WTC11 (cell line): ENCODE measurements at regions not wholly inside any gene's neighbourhood (a gene's known extent, or its start where the extent isn't known, plus 50 kb on each side); places are given as distances from the start of the nearest gene placed in this dataset.

ENCODE experiments used
- ATAC-seq: fragments of 200-7000 bp; cut with Tn5 transposase; 2 replicates; pipeline ENCODE4 v1.10.0; 2021; ENCODE audit warnings: mild to moderate bottlenecking, moderate library complexity
- CTCF ChIA-PET: fragments of 300-600 bp; sonication (Branson Sonifier 250); formaldehyde crosslinking; loops from one replicate; lab custom pipeline; 2021; ENCODE audit warnings: antibody characterized with exemption; lab: Charles Lee
- POLR2A ChIA-PET: fragments of 350-600 bp; sonication (Branson Sonifier 250); formaldehyde crosslinking; loops from one replicate; lab custom pipeline; 2021; ENCODE audit warnings: antibody characterized with exemption; lab: Charles Lee
- DNase-seq: peaks from one replicate; pipeline ENCODE4 v3.0.0; 2021; ENCODE audit warnings: low spot score
- H3K27ac Mint-ChIP-seq: 2 replicates; pipeline ENCODE4 v1.8.0; 2021; ENCODE audit warnings: mixed read lengths
- H3K27me3 Mint-ChIP-seq: 2 replicates; pipeline ENCODE4 v1.8.0; 2021; ENCODE audit warnings: low read depth, mild to moderate bottlenecking, moderate library complexity, mixed read lengths
- H3K36me3 Mint-ChIP-seq: 2 replicates; pipeline ENCODE4 v1.8.0; 2021; ENCODE audit warnings: mixed read lengths
- H3K4me1 Mint-ChIP-seq: 2 replicates; pipeline ENCODE4 v1.8.0; 2022; ENCODE audit warnings: mixed read lengths
- H3K4me3 Mint-ChIP-seq: 2 replicates; pipeline ENCODE4 v1.8.0; 2021; ENCODE audit warnings: mild to moderate bottlenecking, moderate library complexity, mixed read lengths
- H3K9me3 Mint-ChIP-seq: 2 replicates; pipeline ENCODE4 v1.8.0; 2021; ENCODE audit warnings: mixed read lengths
- AFF4 ChIP-seq: sonication (generic); formaldehyde crosslinking; IDR thresholded peaks from 2 replicates; pipeline ENCODE4 v1.8.1; 2023; ENCODE audit warnings: mild to moderate bottlenecking, missing genetic modification reagents, borderline replicate concordance
- ATF3 ChIP-seq: sonication (generic); formaldehyde crosslinking; conservative IDR thresholded peaks from 2 replicates; pipeline ENCODE4 v1.8.1; 2022; ENCODE audit warnings: mild to moderate bottlenecking, missing genetic modification reagents
- ATF6 ChIP-seq: sonication (generic); formaldehyde crosslinking; IDR thresholded peaks from 2 replicates; pipeline ENCODE4 v1.8.1; 2023; ENCODE audit warnings: mild to moderate bottlenecking, missing genetic modification reagents
- CTCF ChIP-seq: fragments of 200-600 bp; IDR thresholded peaks from 2 replicates; pipeline ENCODE4 v1.8.0; 2022; ENCODE audit warnings: antibody characterized with exemption
- EMX1 ChIP-seq: fragments of 250-450 bp; sonication (Bioruptor Pico); IDR thresholded peaks from 2 replicates; pipeline ENCODE4 v1.8.0; 2021; ENCODE audit warnings: mild to moderate bottlenecking
- FOXP4 ChIP-seq: sonication (generic); formaldehyde crosslinking; IDR thresholded peaks from 2 replicates; pipeline ENCODE4 v1.8.0; 2022; ENCODE audit warnings: mild to moderate bottlenecking, missing genetic modification reagents
- NFE2L1 ChIP-seq: sonication (generic); formaldehyde crosslinking; IDR thresholded peaks from 2 replicates; pipeline ENCODE4 v1.8.1; 2023; ENCODE audit warnings: missing genetic modification reagents
- NFYB ChIP-seq: sonication (generic); formaldehyde crosslinking; conservative IDR thresholded peaks from 2 replicates; pipeline ENCODE4 v1.8.0; 2022; ENCODE audit warnings: low read depth, missing genetic modification reagents
- OVOL2 ChIP-seq: fragments of 250-450 bp; sonication (Bioruptor Pico); IDR thresholded peaks from 2 replicates; pipeline ENCODE4 v1.9.0; 2021; ENCODE audit warnings: mild to moderate bottlenecking, borderline replicate concordance
- RELA ChIP-seq: sonication (generic); formaldehyde crosslinking; IDR thresholded peaks from 2 replicates; pipeline ENCODE4 v1.8.1; 2022; ENCODE audit warnings: missing genetic modification reagents, mild to moderate bottlenecking, borderline replicate concordance
- RORB ChIP-seq: fragments of 250-450 bp; sonication (Bioruptor Pico); IDR thresholded peaks from 2 replicates; pipeline ENCODE4 v1.9.0; 2021; ENCODE audit warnings: mild to moderate bottlenecking
- SMAD3 ChIP-seq: sonication (generic); formaldehyde crosslinking; IDR thresholded peaks from 2 replicates; pipeline ENCODE4 v1.8.0; 2022; ENCODE audit warnings: missing genetic modification reagents, mild to moderate bottlenecking, borderline replicate concordance
- SOX15 ChIP-seq: fragments of 250-450 bp; sonication (Bioruptor Pico); IDR thresholded peaks from 2 replicates; pipeline ENCODE4 v1.9.0; 2021; ENCODE audit warnings: mild to moderate bottlenecking
- ZMAT4 ChIP-seq: fragments of 250-450 bp; sonication (Bioruptor Pico); IDR thresholded peaks from 2 replicates; pipeline ENCODE4 v1.9.0; 2021; ENCODE audit warnings: mild to moderate bottlenecking

- ChIA-PET POLR2A (no interaction called here), CTCF (interaction anchor here (0.7 to 1.3 kb wide), 2 partner anchors 37 to 409 kb away, joined by 3 read pairs; no protein-coding TSS in a partner anchor)
- DNase-seq (no peak), ATAC-seq (no peak)
- peaks cover 13% of the 10 kb centered on the region for H3K4me1 Mint-ChIP-seq
- TF ChIP-seq RORB (CRISPR knock-in tag) (no peak), OVOL2 (CRISPR knock-in tag) (no peak), FOXP4 (CRISPR knock-in tag) (no peak), ZMAT4 (no peak), RELA (no peak), SOX15 (CRISPR knock-in tag) (no peak), NFE2L1 (CRISPR knock-in tag) (no peak), EMX1 (CRISPR knock-in tag) (no peak), NFYB (no peak), ATF6 (no peak), SMAD3 (CRISPR knock-in tag) (no peak), AFF4 (CRISPR knock-in tag) (no peak)
- H3K27me3 Mint-ChIP-seq, result no peaks in the 10 kb centered on the region; the same call in none of the 2 replicates
- H3K4me3 Mint-ChIP-seq, result no peak overlapping the region
- no peaks in the 10 kb centered on the region for H3K36me3 Mint-ChIP-seq
- no peak overlapping the region for H3K27ac Mint-ChIP-seq
- H3K9me3 Mint-ChIP-seq, result no peaks in the 10 kb centered on the region
Observed at GRCh38 chr6:15773806-15774410, 111.1 kb upstream of the DTNBP1 start.

GRCh38 chr6:15770347-15771143 is 107.7 kb upstream of the DTNBP1 start:
- no peak overlapping the region for H3K4me3 Mint-ChIP-seq
- no peaks in the 10 kb centered on the region; the same call in 1 of the 2 replicates for H3K27me3 Mint-ChIP-seq
- H3K27ac Mint-ChIP-seq, result no peak overlapping the region
- no peaks in the 10 kb centered on the region for H3K36me3 Mint-ChIP-seq
- ChIA-PET CTCF (interaction anchor here (1.0 to 1.5 kb wide), 2 partner anchors 79 to 413 kb away, joined by 3 to 4 read pairs; no protein-coding TSS in a partner anchor), POLR2A (interaction anchor here (0.6 kb wide), 1 partner anchor 87 kb away, joined by 4 read pairs; no protein-coding TSS in a partner anchor)
- no peak for TF ChIP-seq SOX15 (CRISPR knock-in tag)
- no peak for TF ChIP-seq CTCF
- TF ChIP-seq ATF3 (CRISPR knock-in tag), result no peak
- no peak for DNase-seq
- no peaks in the 10 kb centered on the region for H3K4me1 Mint-ChIP-seq
- H3K9me3 Mint-ChIP-seq, result no peaks in the 10 kb centered on the region
- no peak for ATAC-seq
